ENCODE measurements at regions not wholly inside any gene's neighbourhood (a gene's known extent, or its start where the extent isn't known, plus 50 kb on each side); places are given as distances from the start of the nearest gene placed in this dataset.
A peak's percentile ranks its signal among the peaks of the same experiment; 100 is the strongest.
"Not testable (repeated sequence)": the region's sequence is repeated elsewhere in the genome, so short reads cannot be mapped to it uniquely, and the experiment has no call there.

GRCh38 chr10:23981520-23982309 lies 227.2 kb upstream of the KIAA1217 start:
- no peak for DNase-seq
- H3K9me3 Mint-ChIP-seq, result peaks cover 22% of the 10 kb centered on the region
- no peak for TF ChIP-seq CTCF (IDR thresholded peaks at IDR 0.05)
- H3K4me1 Mint-ChIP-seq, result peaks cover 62% of the 10 kb centered on the region
- H3K27me3 Mint-ChIP-seq (ENCODE audit: low read depth, poor library complexity), result peaks cover 4% of the 10 kb centered on the region
- H3K4me3 Mint-ChIP-seq, result peak overlapping the region; percentile 17
- peaks cover 15% of the 10 kb centered on the region for H3K36me3 Mint-ChIP-seq (ENCODE audit: low read depth)
- H3K27ac Mint-ChIP-seq, result peak overlapping the region; percentile 52

GRCh38 chr10:23984405-23984804 lies 224.5 kb upstream of the KIAA1217 start:
- not testable (repeated sequence) for H3K27ac Mint-ChIP-seq; DNase-seq; H3K27me3 Mint-ChIP-seq (ENCODE audit: low read depth, poor library complexity); H3K4me3 Mint-ChIP-seq
- peaks cover 32% of the 10 kb centered on the region for H3K9me3 Mint-ChIP-seq
- peaks cover 15% of the 10 kb centered on the region for H3K36me3 Mint-ChIP-seq (ENCODE audit: low read depth)
- H3K4me1 Mint-ChIP-seq, result peaks cover 36% of the 10 kb centered on the region

DNA sequence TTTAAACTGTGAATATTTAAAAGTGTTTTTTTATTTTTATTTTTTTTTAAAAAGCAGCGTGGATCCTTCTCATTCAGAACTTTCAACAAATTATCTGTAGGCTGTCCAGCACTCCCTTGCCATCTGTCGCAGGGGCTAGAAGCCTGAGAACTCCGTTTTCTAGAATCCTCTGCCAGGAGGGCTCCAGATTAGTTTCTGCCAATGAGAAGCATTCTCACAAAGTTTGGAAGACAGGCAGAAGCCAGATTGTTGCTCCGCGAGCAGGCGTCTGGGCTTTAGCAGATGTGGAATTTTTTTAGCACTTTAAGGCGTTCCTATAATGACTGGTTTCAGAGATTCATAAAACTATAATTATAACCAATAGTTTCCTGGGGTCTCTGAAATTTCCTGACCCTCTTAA lies 220.9 kb upstream of the KIAA1217 start:
- no peak for DNase-seq
- Mint-ChIP-seq H3K4me3 (no peak overlapping the region), H3K27me3 (ENCODE audit: low read depth, poor library complexity) (peaks cover under 1% of the 10 kb centered on the region), H3K27ac (no peak overlapping the region), H3K36me3 (ENCODE audit: low read depth) (peaks cover 13% of the 10 kb centered on the region), H3K4me1 (peaks cover 1% of the 10 kb centered on the region), H3K9me3 (peaks cover 30% of the 10 kb centered on the region)
- no peak for TF ChIP-seq CTCF (IDR thresholded peaks at IDR 0.05)

DNA sequence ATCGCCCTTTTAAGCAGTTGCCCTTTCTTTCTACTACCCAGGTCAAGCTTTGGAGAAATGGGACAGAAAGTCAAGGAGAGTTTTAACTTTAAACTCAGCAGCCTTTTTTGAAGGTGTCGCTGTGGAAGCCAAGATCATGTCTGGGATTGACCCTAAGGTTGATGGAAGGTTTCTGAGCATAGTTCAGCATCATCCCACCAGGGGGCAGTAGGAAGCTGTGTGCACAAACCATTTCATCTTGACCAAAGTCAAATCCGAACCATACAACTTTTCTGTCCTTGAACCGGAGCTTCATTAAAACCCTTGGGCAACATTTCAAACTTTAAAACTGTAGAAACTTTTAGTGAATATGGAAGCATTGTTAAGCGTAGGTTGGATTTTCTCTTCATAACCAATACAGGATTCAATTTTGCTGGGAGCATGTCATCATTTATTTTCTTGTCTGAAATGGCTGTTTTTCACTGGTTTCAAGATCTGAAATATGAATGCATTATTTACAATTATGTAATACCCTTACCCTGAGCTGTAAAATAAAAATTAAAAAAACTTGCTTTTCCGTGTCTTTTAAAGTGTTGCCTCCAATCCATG lies 214.4 kb upstream of the KIAA1217 start:
- Mint-ChIP-seq H3K4me3 (no peak overlapping the region), H3K27me3 (ENCODE audit: low read depth, poor library complexity) (peaks cover 8% of the 10 kb centered on the region), H3K36me3 (ENCODE audit: low read depth) (no peaks in the 10 kb centered on the region), H3K27ac (no peak overlapping the region), H3K9me3 (no peaks in the 10 kb centered on the region), H3K4me1 (peaks cover 23% of the 10 kb centered on the region)
- peak; percentile 83 for TF ChIP-seq CTCF (IDR thresholded peaks at IDR 0.05)
- peak; percentile 80 for DNase-seq

- H3K9me3 Mint-ChIP-seq, result no peaks in the 10 kb centered on the region
- H3K27me3 Mint-ChIP-seq (ENCODE audit: low read depth, poor library complexity), result peaks cover 2% of the 10 kb centered on the region
- H3K36me3 Mint-ChIP-seq (ENCODE audit: low read depth), result no peaks in the 10 kb centered on the region
- DNase-seq, result no peak
- H3K4me1 Mint-ChIP-seq, result peaks cover 36% of the 10 kb centered on the region
- H3K4me3 Mint-ChIP-seq, result no peak overlapping the region
- no peak overlapping the region for H3K27ac Mint-ChIP-seq
- no peak for TF ChIP-seq CTCF (IDR thresholded peaks at IDR 0.05)
Observed at GRCh38 chr10:23999445-23999844, 209.5 kb upstream of the KIAA1217 start.

DNA sequence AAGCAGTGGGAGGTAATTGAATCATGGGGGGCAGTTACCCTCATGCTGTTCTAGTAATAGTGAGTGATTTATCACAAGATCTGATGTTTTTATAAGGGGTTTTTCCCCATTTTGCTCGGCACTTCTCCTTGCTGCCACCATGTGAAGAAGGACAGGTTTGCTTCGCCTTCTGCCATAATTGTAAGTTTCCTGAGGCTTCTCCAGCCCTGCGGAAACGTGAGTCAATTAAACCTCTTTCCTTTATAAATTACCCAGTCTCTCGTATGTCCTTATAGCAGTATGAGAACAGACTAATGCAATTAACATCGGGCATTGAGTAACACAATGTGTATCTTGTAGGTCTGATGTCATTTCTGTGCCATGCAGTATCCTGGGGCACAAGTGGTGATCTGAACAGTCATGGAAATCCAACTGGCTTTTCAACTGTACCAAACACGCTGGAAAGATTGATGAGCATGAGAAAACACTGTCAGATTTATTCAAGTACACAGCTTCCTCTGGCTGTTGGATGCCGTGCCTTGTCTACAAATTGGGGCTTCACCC lies 208.6 kb upstream of the KIAA1217 start:
- DNase-seq, result no peak
- no peak overlapping the region for H3K4me3 Mint-ChIP-seq
- H3K27ac Mint-ChIP-seq, result no peak overlapping the region
- TF ChIP-seq CTCF (IDR thresholded peaks at IDR 0.05), result no peak
- no peaks in the 10 kb centered on the region for H3K27me3 Mint-ChIP-seq (ENCODE audit: low read depth, poor library complexity)
- H3K36me3 Mint-ChIP-seq (ENCODE audit: low read depth), result no peaks in the 10 kb centered on the region
- H3K4me1 Mint-ChIP-seq, result peaks cover 27% of the 10 kb centered on the region
- no peaks in the 10 kb centered on the region for H3K9me3 Mint-ChIP-seq
